ENCODE measurements at regions not wholly inside any gene's neighbourhood (a gene's known extent, or its start where the extent isn't known, plus 50 kb on each side); places are given as distances from the start of the nearest gene placed in this dataset.

- FAIRE-seq, result no peak
These were observed 254.8 kb downstream of the CDC5L start for GRCh38 chr6:44642349-44642748.

GRCh38 chr6:44642870-44643522 lies 255.5 kb downstream of the CDC5L start:
- FAIRE-seq, result no peak

GRCh38 chr6:44645276-44645675 lies 257.8 kb downstream of the CDC5L start:
- FAIRE-seq, result no peak

GRCh38 chr6:44646355-44646754 lies 258.8 kb downstream of the CDC5L start:
- FAIRE-seq, result no peak

GRCh38 chr6:44649365-44650025 lies 262.0 kb downstream of the CDC5L start:
- FAIRE-seq, result no peak

GRCh38 chr6:44650495-44650894 lies 263.0 kb downstream of the CDC5L start:
- no peak for FAIRE-seq

- FAIRE-seq, result no peak
These were observed 263.4 kb downstream of the CDC5L start for GRCh38 chr6:44650947-44651346.

GRCh38 chr6:44651604-44652003 lies 264.1 kb downstream of the CDC5L start:
- FAIRE-seq, result no peak

- FAIRE-seq, result no peak
These were observed 265.0 kb downstream of the CDC5L start for GRCh38 chr6:44652547-44652946.

- FAIRE-seq, result no peak
These were observed 265.6 kb downstream of the CDC5L start for GRCh38 chr6:44653091-44653490.

- FAIRE-seq, result no peak
These were observed 266.3 kb downstream of the CDC5L start for GRCh38 chr6:44653761-44654218.

- no peak for FAIRE-seq
These were observed 268.2 kb downstream of the CDC5L start for GRCh38 chr6:44655412-44656342.

- FAIRE-seq, result no peak
These were observed 269.2 kb downstream of the CDC5L start for GRCh38 chr6:44656691-44657090.

- no peak for FAIRE-seq
These were observed 269.8 kb downstream of the CDC5L start for GRCh38 chr6:44657206-44657819.

GRCh38 chr6:44658571-44658970 lies 271.1 kb downstream of the CDC5L start:
- FAIRE-seq, result no peak

GRCh38 chr6:44659726-44660125 lies 272.2 kb downstream of the CDC5L start:
- no peak for FAIRE-seq

GRCh38 chr6:44660561-44661220 lies 273.2 kb downstream of the CDC5L start:
- peak; percentile 65 for FAIRE-seq

- FAIRE-seq, result no peak
These were observed 273.9 kb downstream of the CDC5L start for GRCh38 chr6:44661221-44662008.

- FAIRE-seq, result no peak
These were observed 275.1 kb downstream of the CDC5L start for GRCh38 chr6:44662461-44663121.

GRCh38 chr6:44663860-44664634 lies 276.5 kb downstream of the CDC5L start:
- FAIRE-seq, result no peak

Data from endometrium (tissue), 2 donors.